CD4-positive, alpha-beta T cell (primary cell): ENCODE measurements at regions not wholly inside any gene's neighbourhood (a gene's known extent, or its start where the extent isn't known, plus 50 kb on each side); places are given as distances from the start of the nearest gene placed in this dataset.
"Not testable (repeated sequence)": the region's sequence is repeated elsewhere in the genome, so short reads cannot be mapped to it uniquely, and the experiment has no call there.

ENCODE experiments used
- ATAC-seq: fragments of 200-7000 bp; cut with Tn5 transposase; one replicate; pipeline ENCODE4 v1.10.0; 2022; ENCODE audit warnings: mild to moderate bottlenecking; ENCODE audit not compliant: poor library complexity
- CTCF ChIA-PET: fragments of 350-600 bp; sonication (Branson Sonifier 250); formaldehyde crosslinking; loops from one replicate; lab custom pipeline; 2021; ENCODE audit warnings: antibody characterized with exemption, inconsistent platforms; lab: Charles Lee
- POLR2A ChIA-PET: fragments of 350-600 bp; sonication (Branson Sonifier 250); formaldehyde crosslinking; loops from one replicate; lab custom pipeline; 2021; ENCODE audit warnings: antibody characterized with exemption, inconsistent platforms; lab: Charles Lee
- DNase-seq, 14 experiments: peaks; one replicate each; pipeline ENCODE4 v3.0.0-alpha.2; 2013 to 2020; ENCODE audit warnings: mixed read lengths in 2 of 14
- H3K27ac ChIP-seq, 2 donors: one replicate each; pipeline versions ENCODE4 v1.5.1 to v1.7.0; 2013; ENCODE audit warnings: low read length in 2 of 2, low read depth in 1 of 2, mild to moderate bottlenecking in 1 of 2
- H3K27me3 ChIP-seq, 2 experiments: 1 replicate in 1 of 2; 2 replicates in 1 of 2; pipeline versions ENCODE4 v1.6.1 to v1.7.0; 2013; ENCODE audit warnings: low read length in 2 of 2, control low read depth in 1 of 2, mild to moderate bottlenecking in 1 of 2, moderate library complexity in 1 of 2; ENCODE audit not compliant: insufficient read depth in 2 of 2, control insufficient read depth in 1 of 2
- H3K36me3 ChIP-seq: one replicate; pipeline ENCODE4 v1.6.1; 2013; ENCODE audit warnings: low read length, control low read depth; ENCODE audit not compliant: insufficient read depth
- H3K4me1 ChIP-seq: one replicate; pipeline ENCODE4 v1.6.1; 2013; ENCODE audit warnings: low read length, control low read depth; ENCODE audit not compliant: insufficient read depth
- H3K4me3 ChIP-seq: one replicate; pipeline ENCODE4 v1.5.1; 2013; ENCODE audit warnings: mild to moderate bottlenecking, low read length, moderate library complexity
- H3K9me3 ChIP-seq, 2 experiments: 1 replicate in 1 of 2; 2 replicates in 1 of 2; pipeline versions ENCODE4 v1.6.1 to v1.7.0; 2013; ENCODE audit warnings: low read length in 2 of 2, mild to moderate bottlenecking in 2 of 2, control low read depth in 1 of 2, moderate library complexity in 1 of 2; ENCODE audit not compliant: control insufficient read depth in 1 of 2, insufficient read depth in 1 of 2
- H3K27ac Mint-ChIP-seq: one replicate; pipeline ENCODE4 v1.8.0; 2020; ENCODE audit warnings: mixed read lengths
- H3K27me3 Mint-ChIP-seq: one replicate; pipeline ENCODE4 v1.8.0; 2021; ENCODE audit warnings: mixed read lengths
- H3K36me3 Mint-ChIP-seq: one replicate; pipeline ENCODE4 v1.8.0; 2021; ENCODE audit warnings: low read depth, mixed read lengths
- H3K4me1 Mint-ChIP-seq: one replicate; pipeline ENCODE4 v1.8.0; 2021; ENCODE audit warnings: low read depth, mixed read lengths
- H3K4me3 Mint-ChIP-seq: one replicate; pipeline ENCODE4 v1.8.0; 2020; ENCODE audit warnings: mild to moderate bottlenecking, mixed read lengths
- H3K9me3 Mint-ChIP-seq: one replicate; pipeline ENCODE4 v1.8.0; 2020; ENCODE audit warnings: mixed read lengths
- intact Hi-C, 2 experiments: fragments of 100-400 bp; cut with DNase I in 1 of 2; cut with micrococcal nuclease in 1 of 2; formaldehyde crosslinking; loops; one replicate each; pipeline versions ENCODE4 v1.15.1 to v1.9.0; 2023 to 2025; cut with DNase I, micrococcal nuclease
- TF ChIP-seq, protein P1 (sequence below): fragments of 200-600 bp; IDR thresholded peaks from one replicate; pipeline ENCODE4 v1.8.0; 2022; ENCODE audit warnings: antibody characterized with exemption, mild to moderate bottlenecking

DNA sequence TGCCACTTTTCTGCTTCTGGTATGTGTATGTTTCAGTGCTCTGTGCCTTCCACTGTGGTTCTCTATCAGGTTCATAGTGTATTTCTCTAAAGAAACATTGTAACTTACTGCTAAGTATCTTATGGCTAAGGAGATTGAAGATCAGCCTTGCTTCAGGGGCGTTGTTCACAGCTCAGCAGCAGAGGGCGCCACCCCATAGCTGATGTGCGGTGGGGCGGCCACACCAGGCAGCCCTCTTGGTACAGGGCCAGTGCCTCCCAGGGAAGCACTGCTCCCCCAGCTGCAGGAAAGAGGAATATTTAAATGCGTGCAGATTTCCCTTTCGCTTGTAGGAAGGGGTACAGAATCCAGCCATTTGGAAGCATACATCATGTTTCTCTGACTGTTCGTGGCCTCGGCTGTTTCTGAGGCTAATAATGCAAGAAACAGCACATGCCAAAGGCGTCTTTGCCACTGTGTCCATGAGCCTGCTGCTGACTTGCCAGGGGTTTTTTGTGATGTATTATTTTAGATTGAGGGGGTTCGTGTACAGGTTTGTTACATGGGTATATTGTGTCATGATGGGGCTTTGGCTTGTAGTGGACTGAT, 96.7 kb downstream of the TBC1D26 start:
- H3K4me3 ChIP-seq, H3K36me3 ChIP-seq, H3K27ac Mint-ChIP-seq, H3K4me3 Mint-ChIP-seq, H3K36me3 Mint-ChIP-seq, H3K4me1 ChIP-seq, H3K9me3 ChIP-seq, POLR2A ChIA-PET, H3K27me3 ChIP-seq, H3K27me3 Mint-ChIP-seq, H3K27ac ChIP-seq, H3K9me3 Mint-ChIP-seq: not testable (repeated sequence)
- H3K4me1 Mint-ChIP-seq, result peaks cover 12% of the 10 kb centered on the region
- TF ChIP-seq, protein P1, sequence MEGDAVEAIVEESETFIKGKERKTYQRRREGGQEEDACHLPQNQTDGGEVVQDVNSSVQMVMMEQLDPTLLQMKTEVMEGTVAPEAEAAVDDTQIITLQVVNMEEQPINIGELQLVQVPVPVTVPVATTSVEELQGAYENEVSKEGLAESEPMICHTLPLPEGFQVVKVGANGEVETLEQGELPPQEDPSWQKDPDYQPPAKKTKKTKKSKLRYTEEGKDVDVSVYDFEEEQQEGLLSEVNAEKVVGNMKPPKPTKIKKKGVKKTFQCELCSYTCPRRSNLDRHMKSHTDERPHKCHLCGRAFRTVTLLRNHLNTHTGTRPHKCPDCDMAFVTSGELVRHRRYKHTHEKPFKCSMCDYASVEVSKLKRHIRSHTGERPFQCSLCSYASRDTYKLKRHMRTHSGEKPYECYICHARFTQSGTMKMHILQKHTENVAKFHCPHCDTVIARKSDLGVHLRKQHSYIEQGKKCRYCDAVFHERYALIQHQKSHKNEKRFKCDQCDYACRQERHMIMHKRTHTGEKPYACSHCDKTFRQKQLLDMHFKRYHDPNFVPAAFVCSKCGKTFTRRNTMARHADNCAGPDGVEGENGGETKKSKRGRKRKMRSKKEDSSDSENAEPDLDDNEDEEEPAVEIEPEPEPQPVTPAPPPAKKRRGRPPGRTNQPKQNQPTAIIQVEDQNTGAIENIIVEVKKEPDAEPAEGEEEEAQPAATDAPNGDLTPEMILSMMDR, result peak; percentile 68
- DNase-seq (peak; percentile 47 to 78 (median 65)), ATAC-seq (peak; percentile 92)
- intact Hi-C loops, result loop anchor here (1.0 kb wide), 1 partner anchor 169 kb away; no protein-coding TSS in a partner anchor
- CTCF ChIA-PET, result interaction anchor here (1.3 kb wide), 1 partner anchor 171 kb away, joined by 7 read pairs; the partner anchor contains the start of genes TTC19 and ZSWIM7

DNA sequence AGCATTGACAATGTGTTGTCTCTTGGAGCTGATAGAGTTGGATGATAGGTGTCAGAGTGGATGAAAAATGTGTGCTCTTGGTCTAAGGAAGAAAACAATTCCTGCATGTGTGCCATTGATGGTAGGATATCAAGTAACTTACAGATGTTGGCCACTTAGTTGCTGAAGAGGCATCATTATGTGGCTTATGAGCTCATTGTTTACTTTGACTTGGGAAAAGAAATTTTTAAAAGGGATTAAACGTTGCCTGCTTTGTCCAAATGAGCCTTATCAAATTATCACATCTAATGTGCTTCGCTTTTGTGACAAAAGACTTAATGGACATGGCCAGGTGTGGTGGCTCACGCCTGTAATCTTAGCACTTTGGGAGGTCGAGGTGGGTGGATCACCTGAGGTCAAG, 98.1 kb downstream of the TBC1D26 start:
- H3K4me1 ChIP-seq, CTCF ChIA-PET: not testable (repeated sequence)
- H3K4me1 Mint-ChIP-seq, result peaks cover 13% of the 10 kb centered on the region

DNA sequence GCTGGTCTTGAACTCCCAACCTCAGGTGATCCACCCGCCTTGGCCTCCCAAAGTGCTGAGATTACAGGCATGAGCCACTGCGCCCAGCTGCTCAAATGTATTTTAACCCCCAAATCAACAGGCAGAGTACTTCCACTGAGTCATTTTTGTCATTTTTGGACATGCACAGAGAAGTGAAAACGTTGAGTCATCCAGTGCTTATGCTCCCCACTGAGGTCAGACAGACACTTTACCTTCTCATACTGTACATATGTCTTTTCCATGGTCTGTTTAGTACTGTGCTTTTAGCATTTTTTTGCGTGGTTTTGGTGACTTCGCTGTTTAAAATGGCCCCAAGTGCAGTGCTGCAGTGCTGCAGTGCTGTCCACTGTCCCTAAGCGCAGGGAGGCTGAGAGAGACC, 99.1 kb downstream of the TBC1D26 start:
- H3K9me3 ChIP-seq, H3K36me3 Mint-ChIP-seq, H3K27me3 ChIP-seq, ATAC-seq, POLR2A ChIA-PET, H3K27me3 Mint-ChIP-seq, H3K4me3 Mint-ChIP-seq, H3K4me1 ChIP-seq, CTCF ChIA-PET, H3K27ac Mint-ChIP-seq, intact Hi-C loops, H3K4me3 ChIP-seq, H3K9me3 Mint-ChIP-seq, H3K36me3 ChIP-seq, H3K27ac ChIP-seq: not testable (repeated sequence)
- H3K4me1 Mint-ChIP-seq, result peaks cover 13% of the 10 kb centered on the region
- DNase-seq, result peak in 3 of 14 experiments; percentile 6 to 52 (median 46)

More for the DNA sequence above, 98.1 kb downstream of the TBC1D26 start:
- DNase-seq, ATAC-seq, POLR2A ChIA-PET, H3K27me3 Mint-ChIP-seq, H3K27ac Mint-ChIP-seq, H3K27me3 ChIP-seq, H3K36me3 ChIP-seq, H3K9me3 ChIP-seq, H3K9me3 Mint-ChIP-seq, intact Hi-C loops, H3K27ac ChIP-seq, H3K36me3 Mint-ChIP-seq, H3K4me3 ChIP-seq, H3K4me3 Mint-ChIP-seq: not testable (repeated sequence)

DNA sequence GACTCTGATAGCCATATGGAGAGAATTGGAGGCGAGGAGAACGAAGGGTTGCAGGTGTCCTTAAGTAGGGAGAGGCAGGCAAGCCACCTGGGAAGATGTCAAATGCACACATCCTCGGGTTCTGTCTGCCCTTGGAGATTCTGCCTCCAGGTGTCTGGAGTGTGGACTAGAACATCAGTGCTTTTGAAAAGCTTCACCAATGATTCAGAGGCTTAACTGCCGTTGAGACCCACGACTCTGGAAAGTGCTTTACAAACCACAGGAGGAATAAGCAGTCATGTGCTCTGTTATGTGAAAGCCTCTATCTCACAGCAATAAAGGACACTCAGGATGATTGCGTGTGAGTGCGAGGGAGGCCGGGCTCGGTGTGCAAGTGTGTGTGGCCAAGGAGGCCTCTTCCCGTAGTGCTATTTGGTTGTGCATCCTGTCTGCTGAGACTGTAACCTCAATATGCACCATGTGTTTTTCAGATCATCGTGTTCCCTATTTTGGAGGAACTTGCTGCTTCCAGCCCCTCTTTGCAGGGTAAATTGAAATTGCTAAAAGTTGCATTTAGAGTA, 100.9 kb downstream of the TBC1D26 start:
- H3K4me1 ChIP-seq, H3K4me3 Mint-ChIP-seq, H3K36me3 Mint-ChIP-seq, H3K4me3 ChIP-seq, H3K9me3 ChIP-seq, H3K27ac Mint-ChIP-seq, H3K9me3 Mint-ChIP-seq, ATAC-seq, intact Hi-C loops, CTCF ChIA-PET, H3K36me3 ChIP-seq, POLR2A ChIA-PET, H3K27me3 ChIP-seq, H3K27me3 Mint-ChIP-seq, H3K27ac ChIP-seq: not testable (repeated sequence)
- DNase-seq, result peak in 6 of 14 experiments; percentile 1 to 28 (median 14)
- H3K4me1 Mint-ChIP-seq, result peaks cover 13% of the 10 kb centered on the region

DNA sequence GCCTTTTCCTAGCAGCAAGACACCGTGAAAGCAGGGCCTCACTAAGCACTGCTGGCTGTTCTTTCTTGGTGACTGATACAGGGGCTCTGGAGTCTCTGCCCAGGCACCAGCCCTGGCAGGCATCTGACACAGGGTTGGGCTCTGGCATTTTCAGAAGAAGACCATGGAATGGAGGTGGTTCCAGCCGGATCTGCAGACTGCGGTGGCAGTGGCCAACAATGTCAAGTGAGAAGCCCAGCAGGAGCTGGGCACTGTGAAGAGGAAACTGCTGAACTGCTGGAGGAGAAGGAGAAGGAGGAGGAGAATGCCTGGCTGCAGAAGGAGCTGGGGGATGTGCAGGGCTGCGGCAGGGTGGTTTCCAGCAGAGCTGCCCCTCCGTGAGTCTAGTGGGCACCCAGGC, 101.8 kb downstream of the TBC1D26 start:
- intact Hi-C loops, H3K4me3 Mint-ChIP-seq, POLR2A ChIA-PET, H3K27me3 Mint-ChIP-seq, H3K9me3 ChIP-seq, H3K27ac ChIP-seq, DNase-seq, H3K4me1 ChIP-seq, CTCF ChIA-PET, H3K36me3 ChIP-seq, H3K36me3 Mint-ChIP-seq, ATAC-seq, H3K4me3 ChIP-seq, H3K9me3 Mint-ChIP-seq, H3K27ac Mint-ChIP-seq, H3K27me3 ChIP-seq: not testable (repeated sequence)
- peaks cover 13% of the 10 kb centered on the region for H3K4me1 Mint-ChIP-seq

DNA sequence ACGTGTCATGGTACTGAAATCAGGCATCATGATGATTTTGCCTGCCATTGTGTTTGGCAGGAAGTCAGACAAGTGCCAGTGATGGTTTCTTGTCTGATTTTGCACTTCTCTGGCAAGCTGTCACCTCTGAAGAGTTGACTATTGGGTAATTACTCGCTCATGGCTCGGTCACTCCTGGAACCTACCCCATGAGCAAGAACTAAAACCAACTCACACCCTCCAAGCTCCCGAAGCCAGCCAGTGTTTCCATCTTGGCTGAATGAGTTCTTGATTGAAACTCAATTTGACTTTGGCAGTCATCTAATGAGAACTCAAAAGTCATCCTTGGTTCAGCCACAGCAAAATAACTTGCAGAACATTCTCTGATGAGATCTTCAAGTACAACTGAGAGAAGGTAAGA, 103.4 kb downstream of the TBC1D26 start:
- H3K27me3 Mint-ChIP-seq, H3K27ac Mint-ChIP-seq, POLR2A ChIA-PET, DNase-seq, H3K4me3 Mint-ChIP-seq, H3K9me3 Mint-ChIP-seq, H3K9me3 ChIP-seq, H3K4me3 ChIP-seq, H3K27me3 ChIP-seq, H3K36me3 Mint-ChIP-seq, ATAC-seq, H3K27ac ChIP-seq, CTCF ChIA-PET, H3K4me1 ChIP-seq, intact Hi-C loops, H3K36me3 ChIP-seq: not testable (repeated sequence)
- H3K4me1 Mint-ChIP-seq, result peaks cover 13% of the 10 kb centered on the region
